NCI-H82 treated with DMSO at 0.1 percent for 48 hours (cell line): ENCODE measurements at regions not wholly inside any gene's neighbourhood (a gene's known extent, or its start where the extent isn't known, plus 50 kb on each side); places are given as distances from the start of the nearest gene placed in this dataset.

Experiments
- DNase-seq: peaks from one replicate; lab custom pipeline; 2025; ENCODE audit not compliant: unreplicated experiment; lab: John Stamatoyannopoulos, UW

- DNase-seq: no peak
Observed at GRCh38 chr20:39670988-39671387, 708.8 kb downstream of the DHX35 start.

GRCh38 chr20:39669659-39670058, 707.5 kb downstream of the DHX35 start:
- DNase-seq: no peak

DNA sequence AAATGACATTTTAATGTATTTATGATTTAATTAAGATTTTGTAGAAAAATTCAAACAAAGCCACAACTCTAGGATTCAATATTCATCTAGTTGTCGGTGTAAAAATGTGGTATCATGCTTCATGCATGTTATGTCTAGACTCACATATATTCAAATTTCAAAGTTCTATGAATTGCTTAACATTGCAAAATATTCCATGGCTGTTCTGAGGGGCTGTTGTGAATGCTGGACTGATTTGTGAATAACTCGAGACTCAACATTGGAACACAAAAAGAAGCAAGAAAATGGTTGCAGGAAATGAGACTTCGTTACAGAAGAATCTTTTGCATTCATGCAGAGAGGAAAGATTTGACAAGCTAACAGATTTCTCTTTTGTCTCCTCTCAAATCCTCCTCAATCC, 705.9 kb downstream of the DHX35 start:
- no peak for DNase-seq

DNA sequence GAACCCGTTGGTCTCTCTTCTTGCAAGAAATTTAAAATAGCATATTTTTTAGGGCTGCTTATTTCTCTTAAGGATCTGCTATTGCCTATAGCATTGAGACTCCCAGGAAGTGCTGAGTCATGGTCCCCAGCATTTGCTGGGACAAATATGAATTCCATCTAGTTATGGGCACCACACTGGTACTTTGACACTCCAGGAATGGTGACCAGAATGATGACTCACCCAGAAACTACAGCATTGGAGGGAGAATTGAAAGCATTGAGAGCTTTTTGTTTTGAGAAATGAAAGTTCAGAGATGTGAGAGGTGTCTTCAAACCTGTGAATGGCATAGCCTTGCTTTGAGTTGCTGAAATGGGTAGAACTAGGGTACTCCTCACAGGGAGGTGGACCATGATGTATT, 699.7 kb downstream of the DHX35 start:
- no peak for DNase-seq

- no peak for DNase-seq
Observed at GRCh38 chr20:39660965-39661364, 698.8 kb downstream of the DHX35 start.

- DNase-seq: no peak
Observed at GRCh38 chr20:39660226-39660625, 698.1 kb downstream of the DHX35 start.

DNA sequence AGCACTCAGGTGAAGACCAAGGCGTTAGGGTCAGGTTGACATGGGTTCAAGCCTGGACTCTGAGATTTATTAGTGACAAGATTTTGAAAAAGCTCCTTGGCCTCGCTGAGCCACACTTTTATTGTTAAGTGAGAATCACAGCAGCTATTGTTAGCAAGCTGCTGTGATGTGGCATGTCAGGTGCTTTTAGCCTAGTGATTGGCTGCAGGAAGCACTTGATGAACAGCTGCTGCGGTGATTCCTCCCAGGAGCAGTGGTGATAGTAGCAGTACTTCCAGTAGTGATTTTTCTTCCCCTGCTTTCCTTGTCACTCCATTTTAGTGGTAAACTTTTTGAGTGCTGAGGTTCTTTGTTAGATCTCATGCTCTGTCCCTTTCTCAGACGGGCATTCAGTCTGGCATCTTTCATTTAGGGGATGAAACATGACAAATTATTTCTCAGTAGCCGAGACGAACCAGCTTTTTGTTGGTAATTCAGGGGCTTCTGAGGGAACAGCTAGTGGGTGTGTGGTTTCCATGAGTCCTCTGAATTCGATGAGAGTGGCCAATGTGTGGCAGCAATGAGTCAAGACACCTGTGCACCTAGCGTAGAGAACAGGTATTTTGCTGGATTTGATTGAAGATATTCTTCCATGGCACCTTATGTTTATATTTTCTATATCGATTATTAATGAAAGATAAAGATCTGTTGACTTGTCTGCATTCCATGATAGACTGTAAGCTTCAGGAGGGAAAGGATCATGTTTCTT, 696.7 kb downstream of the DHX35 start:
- no peak for DNase-seq

GRCh38 chr20:39654171-39654570, 692.0 kb downstream of the DHX35 start:
- no peak for DNase-seq

DNA sequence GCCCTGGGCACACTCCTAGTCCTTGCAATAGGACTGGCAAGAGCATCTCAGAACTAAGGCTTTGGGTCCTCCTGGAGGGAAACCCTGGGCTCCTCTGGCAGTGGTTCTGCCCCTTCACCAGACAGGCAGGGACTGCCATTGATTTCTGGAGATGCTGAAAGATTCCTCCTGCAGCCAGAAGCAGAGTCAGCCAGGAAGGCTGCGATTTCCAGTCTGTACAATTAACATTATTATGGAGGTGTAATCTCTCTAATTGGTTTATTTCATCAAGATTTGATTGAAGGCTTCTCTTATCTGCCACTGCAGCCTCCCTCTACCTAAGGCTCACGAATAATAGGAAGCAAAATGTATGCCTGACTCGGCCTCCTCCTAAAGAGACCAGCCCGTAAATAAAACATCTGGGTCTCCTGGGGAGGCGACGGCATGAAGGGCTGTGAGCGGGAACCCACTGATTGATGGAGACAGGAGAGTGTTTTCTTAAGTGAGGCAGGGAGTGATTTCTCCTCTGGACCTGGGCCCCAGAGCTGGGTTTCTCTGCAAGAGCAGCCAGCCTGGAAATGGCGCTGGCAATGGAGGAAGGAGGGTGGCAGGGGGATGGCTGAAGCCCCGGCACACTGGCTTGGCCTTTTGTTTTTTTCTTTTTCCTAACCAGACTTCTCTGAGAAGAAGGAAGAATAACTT, 689.6 kb downstream of the DHX35 start:
- peak; percentile 2 for DNase-seq

DNA sequence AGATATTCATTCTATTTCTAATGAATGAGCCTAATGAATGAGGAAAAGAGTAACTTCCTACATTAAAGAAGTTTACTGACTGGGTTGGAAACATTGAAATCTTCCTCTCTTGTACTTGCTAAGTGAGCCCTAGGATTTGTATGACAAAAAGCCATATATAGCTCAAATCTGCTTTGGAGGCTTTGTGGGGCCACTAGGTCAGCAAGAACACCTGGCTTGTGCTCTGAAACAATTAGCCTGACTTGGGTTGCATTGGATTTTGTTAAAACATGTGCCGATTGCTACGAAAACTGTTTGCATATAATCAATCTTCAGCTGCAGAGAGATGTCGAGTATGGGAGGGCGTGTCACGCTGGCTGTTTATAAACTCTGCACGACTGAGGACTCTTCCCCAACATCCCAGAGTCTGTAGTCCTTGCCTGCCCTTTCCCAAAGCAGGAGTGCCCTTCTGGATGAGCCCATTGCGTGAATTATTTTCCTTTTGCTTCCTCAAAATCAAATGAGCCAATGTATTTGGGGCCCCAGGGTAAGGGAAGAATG, 684.8 kb downstream of the DHX35 start:
- no peak for DNase-seq

DNA sequence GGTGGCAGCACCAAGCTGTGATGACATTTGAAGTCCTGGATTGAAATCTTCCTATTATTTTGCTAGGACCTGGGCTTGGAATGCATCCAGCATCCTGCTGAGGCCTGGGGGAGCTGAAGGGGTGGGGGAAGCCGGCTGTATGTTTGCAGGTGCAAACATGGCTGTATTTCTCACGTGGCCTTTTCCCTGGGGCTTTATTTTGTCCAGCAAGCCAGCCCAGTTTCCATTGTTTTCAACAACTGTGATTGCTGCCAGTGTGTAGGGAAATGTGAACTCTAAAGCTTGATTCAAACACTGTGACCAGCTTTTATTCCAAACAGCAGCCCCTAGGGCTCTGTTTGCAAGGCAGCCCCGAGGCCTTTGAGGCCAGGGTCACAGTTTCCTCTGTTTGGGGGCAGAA, 683.0 kb downstream of the DHX35 start:
- no peak for DNase-seq

DNA sequence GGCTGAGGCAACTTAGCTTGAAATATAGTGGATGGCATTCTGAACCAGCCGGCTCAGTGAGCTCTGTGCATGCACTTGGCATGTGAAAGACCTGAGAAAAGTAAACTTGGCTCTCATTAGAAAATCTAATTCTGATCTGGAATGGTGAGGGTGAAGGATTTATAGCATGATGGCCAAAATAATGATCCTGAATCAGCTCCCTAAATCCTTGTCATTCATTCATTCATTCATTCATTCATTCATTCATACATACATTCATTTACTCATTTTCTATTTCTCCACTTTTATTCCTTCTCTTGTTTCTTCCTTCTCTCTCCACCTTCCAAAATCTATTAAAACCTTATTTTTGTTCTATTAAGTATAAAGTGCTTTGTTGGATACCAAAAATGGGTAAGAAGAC, 681.1 kb downstream of the DHX35 start:
- no peak for DNase-seq

- DNase-seq: no peak
Observed at GRCh38 chr20:39641423-39641822, 679.3 kb downstream of the DHX35 start.

- no peak for DNase-seq
Observed at GRCh38 chr20:39640147-39640546, 678.0 kb downstream of the DHX35 start.

DNA sequence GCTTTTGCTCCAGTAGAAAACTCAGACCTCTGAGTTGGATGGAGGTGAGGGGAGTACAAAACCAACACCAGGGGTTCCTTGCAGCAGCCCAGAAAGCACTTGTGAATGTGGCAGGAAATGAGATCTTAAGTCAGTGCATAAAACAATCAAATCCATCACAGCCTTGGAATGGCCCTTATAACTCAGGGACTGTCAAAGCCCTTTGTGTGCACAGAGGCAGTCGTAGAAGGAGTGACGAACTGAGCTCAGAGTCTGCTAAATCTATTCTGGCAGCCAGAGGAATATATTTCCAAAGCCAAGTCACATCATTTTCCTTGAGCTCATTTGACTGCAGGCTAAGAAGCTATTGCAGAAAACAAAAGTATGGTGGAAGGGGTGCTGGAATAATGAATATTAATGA, 676.6 kb downstream of the DHX35 start:
- no peak for DNase-seq

GRCh38 chr20:39633689-39634088, 671.5 kb downstream of the DHX35 start:
- no peak for DNase-seq

GRCh38 chr20:39632757-39633156, 670.6 kb downstream of the DHX35 start:
- no peak for DNase-seq

DNA sequence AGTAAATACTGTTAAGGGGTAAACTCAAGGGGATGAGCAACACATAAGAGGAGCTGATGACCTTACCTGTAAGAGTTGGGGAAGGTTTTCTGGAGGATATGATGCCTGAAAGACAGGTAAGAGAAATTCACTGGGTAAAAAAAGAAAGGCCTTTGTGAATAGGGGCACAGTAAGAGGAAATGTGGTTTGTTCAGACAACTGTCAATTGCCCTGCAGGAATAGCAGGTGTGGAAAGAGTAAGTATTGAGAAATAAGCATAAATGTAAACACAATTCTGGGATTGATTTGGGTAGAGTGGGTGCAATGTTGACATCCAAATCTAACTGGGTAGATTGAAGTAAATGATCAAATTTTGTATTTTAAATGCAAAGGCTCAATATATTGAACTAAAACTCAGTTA, 670.0 kb downstream of the DHX35 start:
- DNase-seq: no peak

GRCh38 chr20:39631557-39631956, 669.4 kb downstream of the DHX35 start:
- DNase-seq: no peak

DNA sequence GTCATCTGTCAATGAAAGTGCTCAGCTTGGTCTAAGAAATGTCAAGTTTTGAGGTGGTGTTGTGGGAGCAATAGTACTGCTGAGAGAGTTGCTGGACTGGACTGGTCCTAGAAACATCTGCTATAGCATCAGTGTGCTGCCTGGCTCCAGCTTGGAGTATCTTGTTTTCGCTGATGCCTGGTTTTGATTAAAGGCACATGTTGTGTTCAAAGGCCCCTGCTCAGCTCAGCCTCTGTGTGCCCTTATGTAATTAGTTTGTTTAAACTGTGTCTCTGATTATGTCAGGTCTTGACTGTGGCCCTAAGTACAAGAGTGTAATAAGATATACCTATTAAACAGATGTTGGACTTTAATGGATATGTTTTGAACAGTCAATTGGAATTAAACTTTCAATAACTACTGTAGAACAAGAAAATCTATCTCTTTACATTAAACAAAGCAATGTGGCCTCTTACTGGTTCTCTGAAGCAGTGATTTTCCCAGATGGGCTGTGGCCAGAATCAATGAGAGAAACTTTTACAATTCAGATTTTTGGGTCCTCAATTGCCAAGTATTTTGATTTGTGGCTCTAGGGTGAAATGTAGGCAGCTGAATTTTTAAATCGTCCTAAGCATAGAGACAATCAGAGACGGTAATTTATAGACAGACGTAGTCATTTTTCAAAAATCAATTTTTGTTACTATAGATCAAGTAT, 668.2 kb downstream of the DHX35 start:
- DNase-seq: no peak

- no peak for DNase-seq
Observed at GRCh38 chr20:39627765-39628164, 665.6 kb downstream of the DHX35 start.

DNA sequence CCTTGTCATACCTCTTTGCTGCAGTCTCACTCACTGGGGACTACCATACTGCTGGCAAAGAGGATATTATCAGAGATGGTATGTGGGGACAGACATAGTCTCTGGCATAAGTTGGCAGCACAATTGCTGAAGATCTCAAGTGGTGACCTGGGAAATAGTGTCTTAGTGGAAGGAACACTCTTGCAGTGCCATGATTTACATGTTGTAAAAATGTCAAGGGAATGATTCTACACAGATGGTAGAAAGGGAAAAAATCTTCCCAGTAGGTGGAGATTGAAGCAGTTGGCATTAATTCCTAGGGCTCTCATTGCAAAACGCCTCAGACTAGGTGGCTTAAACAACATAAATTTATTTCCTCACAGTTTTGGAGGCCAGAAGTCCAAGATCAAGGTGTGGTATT, 662.2 kb downstream of the DHX35 start:
- no peak for DNase-seq
